ENCODE measurements at regions not wholly inside any gene's neighbourhood (a gene's known extent, or its start where the extent isn't known, plus 50 kb on each side); places are given as distances from the start of the nearest gene placed in this dataset.

DNA sequence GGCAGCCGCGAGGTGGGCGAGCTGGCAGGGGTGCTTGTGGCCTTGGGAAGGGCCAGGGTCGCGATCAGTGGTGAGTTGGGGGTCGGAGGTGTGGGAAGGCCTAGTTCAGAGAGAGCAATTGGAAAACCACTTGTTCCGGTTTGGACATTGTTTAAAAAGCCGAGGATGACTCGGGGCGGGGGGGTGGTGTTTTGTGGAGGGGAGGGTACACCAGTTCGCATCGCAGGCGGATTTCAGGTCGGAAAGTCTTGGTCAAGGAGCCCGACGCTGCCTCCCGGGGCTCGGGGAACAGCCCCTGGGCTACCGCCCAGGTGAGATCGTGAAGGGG is 66.4 kb downstream of the KPNA2 start (continued):
- TF ChIP-seq AHDC1 (CRISPR knock-in tag; IDR thresholded peaks at IDR 0.05; ENCODE audit: borderline replicate concordance) = no peak
- no peak for TF ChIP-seq ZBTB7B (CRISPR knock-in tag; IDR thresholded peaks at IDR 0.05)
- no peak for TF ChIP-seq ZNF3 (CRISPR knock-in tag; IDR thresholded peaks at IDR 0.05)
- no peak for TF ChIP-seq ZNF615 (CRISPR knock-in tag; IDR thresholded peaks at IDR 0.05; ENCODE audit: borderline replicate concordance)
- no peak for TF ChIP-seq GTF2F1 (IDR thresholded peaks at IDR 0.05; ENCODE audit: low read length)
- TF ChIP-seq JUND (CRISPR knock-in tag; IDR thresholded peaks at IDR 0.05) = no peak
- TF ChIP-seq HIC2 (CRISPR knock-in tag; IDR thresholded peaks at IDR 0.05; ENCODE audit: low read depth) = no peak
- TF ChIP-seq ZNF451 (CRISPR knock-in tag; IDR thresholded peaks at IDR 0.05) = no peak
- TF ChIP-seq KDM3A (CRISPR knock-in tag; IDR thresholded peaks at IDR 0.05; ENCODE audit: low read depth) = no peak
- TF ChIP-seq CEBPB (IDR thresholded peaks at IDR 0.05; ENCODE audit: borderline replicate concordance, low read depth, low read length) = no peak
- TF ChIP-seq EEA1 (CRISPR knock-in tag; IDR thresholded peaks at IDR 0.05; ENCODE audit: borderline replicate concordance) = no peak
- TF ChIP-seq ISX (CRISPR knock-in tag; conservative IDR thresholded peaks at IDR 0.05) = no peak
- TF ChIP-seq AGO2 (optimal IDR thresholded peaks at IDR 0.05; ENCODE audit: low read depth, low read length) = no peak
- TF ChIP-seq ZFP91 (CRISPR knock-in tag; IDR thresholded peaks at IDR 0.05; ENCODE audit: borderline replicate concordance) = no peak
- TF ChIP-seq ZKSCAN8 (CRISPR knock-in tag; IDR thresholded peaks at IDR 0.05; ENCODE audit: borderline replicate concordance) = no peak
- TF ChIP-seq CHD2 (IDR thresholded peaks at IDR 0.05; ENCODE audit: low read depth, low read length) = no peak
- TF ChIP-seq ZNF780A (CRISPR knock-in tag; IDR thresholded peaks at IDR 0.05) = no peak
- no peak for TF ChIP-seq CENPT (CRISPR knock-in tag; IDR thresholded peaks at IDR 0.05; ENCODE audit: low read depth)
- no peak; the same call in 1 of the 2 replicates for TF ChIP-seq ZNF446 (CRISPR knock-in tag; IDR thresholded peaks at IDR 0.05)
- no peak for TF ChIP-seq SNAI1 (CRISPR knock-in tag; IDR thresholded peaks at IDR 0.05; ENCODE audit: borderline replicate concordance)
- TF ChIP-seq, protein P1, sequence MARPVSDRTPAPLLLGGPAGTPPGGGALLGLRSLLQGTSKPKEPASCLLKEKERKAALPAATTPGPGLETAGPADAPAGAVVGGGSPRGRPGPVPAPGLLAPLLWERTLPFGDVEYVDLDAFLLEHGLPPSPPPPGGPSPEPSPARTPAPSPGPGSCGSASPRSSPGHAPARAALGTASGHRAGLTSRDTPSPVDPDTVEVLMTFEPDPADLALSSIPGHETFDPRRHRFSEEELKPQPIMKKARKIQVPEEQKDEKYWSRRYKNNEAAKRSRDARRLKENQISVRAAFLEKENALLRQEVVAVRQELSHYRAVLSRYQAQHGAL (CRISPR knock-in tag; IDR thresholded peaks at IDR 0.05; ENCODE audit: not compliant biosample characterization) = no peak
- TF ChIP-seq NFIC (IDR thresholded peaks at IDR 0.05; ENCODE audit: low read length) = no peak
- no peak for TF ChIP-seq ZNF331 (CRISPR knock-in tag; IDR thresholded peaks at IDR 0.05)
- no peak for TF ChIP-seq ERF (CRISPR knock-in tag; IDR thresholded peaks at IDR 0.05)

All from HepG2 (cell line).